ENCODE measurements at regions not wholly inside any gene's neighbourhood (a gene's known extent, or its start where the extent isn't known, plus 50 kb on each side); places are given as distances from the start of the nearest gene placed in this dataset.
"Not testable (repeated sequence)": the region's sequence is repeated elsewhere in the genome, so short reads cannot be mapped to it uniquely, and the experiment has no call there.

DNA sequence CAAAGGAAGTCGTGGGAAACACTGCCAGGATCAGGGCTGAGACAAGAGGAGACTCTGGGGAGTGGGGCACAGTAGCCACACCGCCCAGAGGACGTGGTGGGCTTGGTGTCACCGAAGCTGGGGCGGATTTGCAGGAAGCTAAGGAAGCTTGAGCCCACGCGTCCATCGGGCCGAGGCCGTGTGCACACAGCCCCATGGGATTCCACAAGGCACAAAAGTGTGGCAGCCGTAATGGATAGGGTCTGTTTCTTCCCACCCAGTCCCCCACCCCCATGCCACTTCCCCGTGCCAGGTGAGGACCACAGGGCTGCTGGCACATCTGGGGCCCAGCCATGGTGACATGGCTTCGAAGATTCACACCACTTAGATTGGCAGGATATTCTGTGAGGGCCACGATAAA, 153.2 kb upstream of the SPACA7 start:
- DNase-seq (ENCODE audit: low spot score), result peak; percentile 46

DNA sequence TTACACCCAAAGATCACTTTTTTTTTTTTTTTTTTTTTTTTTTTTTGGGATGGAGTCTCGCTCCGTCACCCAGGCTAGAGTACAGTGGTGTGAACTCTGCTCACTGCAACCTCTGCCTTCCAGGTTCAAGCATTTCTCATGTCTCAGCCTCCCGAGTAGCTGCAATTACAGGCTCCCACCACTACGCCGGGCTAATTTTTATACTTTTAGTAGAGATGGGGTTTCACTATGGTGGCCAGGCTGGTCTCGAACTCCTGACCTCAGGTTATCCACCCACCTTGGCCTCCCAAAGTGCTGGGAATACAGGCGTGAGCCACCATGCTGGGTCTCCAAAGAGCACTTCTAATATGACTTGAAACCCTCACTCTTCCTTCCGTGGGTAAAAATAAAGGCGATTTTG, 152.2 kb upstream of the SPACA7 start:
- not testable (repeated sequence) for DNase-seq (ENCODE audit: low spot score)

DNA sequence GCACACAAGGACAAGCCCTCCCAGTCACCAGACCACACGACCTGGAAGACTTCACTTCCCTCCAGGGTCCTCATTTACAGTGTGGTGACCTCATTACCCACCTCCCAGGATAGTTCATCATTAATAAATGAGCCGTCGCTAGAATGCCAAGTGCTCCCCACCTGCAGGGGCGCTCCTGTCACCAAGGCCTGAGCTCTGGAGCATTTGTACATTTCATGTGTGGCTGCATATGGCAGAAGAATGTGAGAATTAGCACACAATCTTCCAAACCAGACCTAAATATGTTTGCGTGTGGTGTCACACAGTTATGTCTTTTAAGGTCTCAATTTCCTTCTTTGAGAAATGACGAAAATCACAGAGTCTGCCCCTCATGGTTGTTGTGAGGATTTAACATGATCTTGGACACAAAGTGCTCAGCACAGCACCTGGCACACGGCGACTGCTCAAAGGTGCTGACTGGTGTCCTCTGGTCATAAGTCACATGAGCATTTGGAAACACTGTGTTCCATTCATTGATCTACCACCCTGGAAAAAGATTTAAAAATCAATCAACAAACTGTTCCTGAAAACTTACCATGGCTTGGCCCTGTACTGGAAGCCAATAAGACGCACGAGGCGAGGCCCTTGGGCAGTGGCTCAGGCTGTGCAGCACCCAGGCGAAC, 150.6 kb upstream of the SPACA7 start:
- DNase-seq (ENCODE audit: low spot score), result no peak

DNA sequence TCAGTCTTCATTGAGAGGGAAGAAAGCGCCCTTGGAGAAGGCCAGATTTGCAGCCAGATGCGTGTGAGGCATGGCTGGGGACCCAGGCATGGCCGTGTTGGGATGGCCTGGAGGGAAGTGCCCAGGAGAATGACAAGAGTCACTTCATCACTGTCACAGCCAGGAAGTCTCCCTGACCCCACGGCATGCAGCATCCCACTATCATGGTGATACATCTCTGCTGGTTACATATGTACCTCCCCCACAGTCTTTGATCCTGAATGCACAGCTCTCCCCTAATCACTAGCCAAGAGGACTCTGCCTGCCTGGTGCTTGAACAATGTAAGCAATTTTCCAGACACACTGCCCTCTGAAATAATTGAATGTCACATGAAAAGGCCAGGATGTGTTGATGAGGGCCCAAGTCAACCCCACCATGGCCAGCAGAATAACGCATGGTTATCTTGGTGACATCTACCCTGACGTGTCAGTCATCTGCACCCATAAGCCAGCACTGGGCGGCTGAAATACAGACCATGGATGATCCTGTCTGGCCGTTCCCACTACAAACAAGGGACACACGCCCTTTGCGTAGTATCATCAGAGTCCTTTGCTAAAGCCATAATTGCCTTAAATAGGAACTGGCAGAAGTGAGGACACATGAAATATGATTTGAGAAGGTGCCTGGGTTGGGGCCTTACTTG, 149.7 kb upstream of the SPACA7 start:
- DNase-seq (ENCODE audit: low spot score), result peak; percentile 40

DNA sequence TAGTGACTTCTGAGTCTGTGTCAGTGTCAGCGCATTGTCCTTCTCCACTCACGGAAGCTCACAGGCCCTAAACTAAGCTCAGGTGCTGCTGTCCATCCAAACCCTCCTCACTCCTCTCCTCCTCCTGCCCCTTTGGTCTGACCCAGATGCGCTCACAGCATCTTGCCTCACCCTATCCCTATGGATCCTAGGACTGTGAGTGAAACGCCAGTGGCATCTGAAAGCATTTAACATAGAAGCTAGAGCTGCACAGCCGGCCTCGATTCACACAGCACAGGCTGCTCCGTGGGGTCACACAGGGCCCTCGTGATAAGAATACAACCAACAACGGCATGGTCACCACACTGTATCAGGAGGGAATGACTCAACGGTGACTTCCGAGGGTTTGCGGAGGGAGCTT, 149.1 kb upstream of the SPACA7 start:
- peak; percentile 20 for DNase-seq (ENCODE audit: low spot score)

DNA sequence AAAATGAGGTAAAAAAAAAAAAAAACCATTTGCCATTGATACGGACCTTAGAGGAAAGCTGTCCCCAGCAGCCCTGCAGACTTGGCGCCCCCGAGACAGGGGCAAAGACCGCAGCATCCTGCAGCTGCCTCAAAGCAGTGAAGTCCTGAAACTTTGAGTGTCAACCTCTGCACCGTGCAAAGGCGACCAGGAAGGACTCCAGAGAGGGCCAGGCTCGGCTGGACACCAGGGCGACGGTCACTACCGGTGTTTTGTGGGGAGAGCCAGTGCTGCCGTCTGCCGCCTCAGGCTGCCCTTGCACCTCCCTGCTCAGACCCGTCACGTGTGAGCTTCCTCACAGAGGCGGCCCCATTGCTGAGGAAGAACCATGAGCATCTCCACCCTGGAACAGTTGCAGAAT, 146.7 kb upstream of the SPACA7 start:
- peak; percentile 9 for DNase-seq (ENCODE audit: low spot score)

DNA sequence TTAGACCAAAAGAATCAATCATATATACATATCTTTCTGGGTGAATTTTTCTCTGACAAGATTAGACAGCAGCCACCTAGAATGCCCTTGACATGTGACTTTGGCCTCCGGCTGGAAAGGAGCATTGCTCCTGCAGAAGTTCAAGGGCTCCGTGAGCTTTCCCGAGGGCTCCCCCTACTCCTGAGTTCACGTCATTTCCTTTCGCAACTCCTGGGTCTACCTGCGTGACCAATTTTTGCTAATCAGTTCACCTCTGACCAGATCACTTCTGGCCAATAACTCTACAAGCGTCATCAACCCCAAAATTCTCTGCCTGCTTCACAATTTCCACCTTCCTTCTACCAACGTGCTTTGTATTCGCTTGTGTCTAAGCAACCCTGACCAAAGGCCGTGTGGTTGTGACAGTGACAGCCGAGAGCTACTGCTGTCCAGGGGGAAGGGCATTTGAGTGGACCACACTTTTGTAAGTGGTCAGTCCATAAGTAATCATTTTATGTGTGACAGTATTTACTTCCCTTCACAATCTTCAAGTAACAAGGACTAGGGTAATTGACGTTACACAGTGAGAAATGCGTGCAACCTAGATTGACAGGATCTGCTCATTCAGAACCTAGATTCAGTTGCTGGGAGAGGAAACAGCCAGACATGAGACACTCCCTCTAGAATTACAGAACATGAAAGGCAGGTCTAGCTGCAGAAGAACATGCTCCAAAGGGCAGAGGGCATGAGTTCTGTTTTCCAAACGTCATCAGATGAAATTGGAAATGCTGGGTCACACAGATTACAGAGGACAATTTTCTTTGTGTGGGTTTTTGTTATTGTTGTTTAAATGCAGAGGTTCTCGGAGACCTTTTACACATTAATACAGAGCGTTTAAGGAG, 145.9 kb upstream of the SPACA7 start:
- peak; percentile 17 for DNase-seq (ENCODE audit: low spot score)

DNA sequence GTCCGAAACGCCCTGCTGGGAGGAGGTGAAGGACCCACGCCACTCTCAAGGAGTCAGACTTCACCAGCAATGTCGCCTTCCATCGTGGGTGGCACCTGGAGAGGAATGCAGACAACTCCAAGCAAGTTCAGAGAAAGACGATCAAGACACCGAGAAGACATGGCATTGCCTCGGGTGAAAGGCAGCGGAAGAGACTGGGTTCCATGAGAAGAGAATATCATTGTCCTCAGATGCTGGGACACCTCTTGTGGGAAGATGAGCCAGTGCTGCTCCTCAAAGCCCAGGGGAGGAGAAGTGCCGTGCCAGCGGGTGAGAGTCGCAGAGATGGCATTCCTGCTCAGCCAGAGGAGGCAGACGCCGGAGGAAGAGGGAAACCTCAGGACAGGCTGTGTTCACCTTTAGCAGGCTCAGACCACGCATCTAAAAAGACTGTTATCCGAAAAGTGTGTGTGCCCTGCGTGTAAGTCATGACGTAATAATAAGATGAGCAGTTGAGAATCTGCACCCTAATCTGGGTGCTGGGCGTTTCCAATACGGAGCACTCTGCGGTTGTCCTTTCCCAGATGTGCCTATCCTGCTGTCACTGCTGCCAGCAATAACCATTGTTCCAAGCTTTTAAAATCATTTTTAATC, 144.6 kb upstream of the SPACA7 start:
- DNase-seq (ENCODE audit: low spot score), result peak; percentile 46

DNA sequence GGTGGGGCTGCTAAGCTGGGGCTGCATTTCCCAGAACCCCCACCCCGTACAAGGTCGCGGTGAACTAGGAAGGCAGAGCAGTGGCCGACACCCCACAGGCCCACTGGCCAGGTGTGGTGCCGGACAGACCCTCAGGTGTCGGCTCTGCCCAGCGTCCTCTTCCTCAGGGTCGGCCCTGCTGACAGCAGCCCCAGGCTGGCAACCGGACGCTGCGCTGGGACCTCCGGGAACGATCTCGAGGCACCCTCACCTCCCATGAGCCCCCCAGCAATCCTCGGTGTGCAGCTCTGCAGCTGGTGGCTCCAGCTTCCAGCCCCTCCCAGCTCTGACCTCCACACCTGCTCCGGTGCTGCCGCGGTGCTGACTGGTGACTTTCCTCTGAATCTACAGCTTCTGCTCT, 142.9 kb upstream of the SPACA7 start:
- DNase-seq (ENCODE audit: low spot score), result peak; percentile 22

DNA sequence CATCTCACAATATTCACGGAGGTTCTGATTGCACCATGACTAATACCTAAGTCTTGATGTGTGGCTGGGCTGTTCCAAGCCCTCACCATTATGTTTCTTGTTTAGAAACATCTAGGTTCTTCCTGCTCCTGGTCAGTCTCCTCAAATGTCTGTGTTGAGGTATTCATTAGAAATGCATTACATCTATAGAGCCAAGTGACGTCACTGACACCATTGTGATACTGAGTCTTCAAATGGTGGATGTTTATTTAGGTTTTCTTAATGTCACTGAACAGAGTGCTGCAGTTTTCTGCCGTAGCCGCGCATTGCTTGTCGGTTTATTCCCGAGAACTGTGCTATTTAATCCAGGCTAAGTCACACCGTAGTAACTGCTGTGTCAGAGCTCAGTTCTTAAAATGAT, 142.4 kb upstream of the SPACA7 start:
- DNase-seq (ENCODE audit: low spot score), result no peak

DNA sequence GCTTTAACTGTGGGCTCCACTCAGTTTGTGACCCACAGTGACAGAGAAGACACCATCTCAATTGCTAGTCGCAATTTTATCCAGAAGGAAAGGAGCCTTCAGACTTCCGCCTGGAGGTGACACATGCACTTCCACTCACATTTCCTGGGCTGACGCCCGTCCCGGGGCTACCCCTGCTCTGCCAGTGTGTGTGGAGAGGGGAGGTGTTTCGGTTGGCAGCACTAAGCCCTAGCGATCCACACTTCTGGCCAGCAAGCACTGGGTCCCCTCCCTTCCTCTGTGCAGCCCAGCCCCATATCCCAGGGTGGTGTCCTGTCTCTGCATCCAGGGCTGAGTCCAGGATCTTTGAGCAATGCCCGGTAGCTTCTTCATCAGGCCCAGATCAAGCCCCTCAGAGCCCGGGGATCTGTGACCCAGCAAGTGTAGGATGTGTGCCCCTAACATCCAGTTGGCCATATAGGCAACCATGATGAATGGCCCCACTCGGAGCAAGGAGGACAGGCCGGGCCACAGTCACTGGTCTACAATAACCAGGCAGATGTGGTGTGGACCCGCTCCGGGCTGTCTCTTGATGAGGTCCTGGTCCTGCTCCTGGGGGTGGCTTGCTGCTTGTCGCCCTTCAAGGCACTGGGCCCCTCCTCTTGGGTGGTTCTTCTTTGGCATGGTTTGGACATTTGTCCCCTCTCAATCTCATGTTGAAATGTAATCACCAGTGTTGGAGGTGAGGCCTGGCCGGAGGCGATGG, 141.9 kb upstream of the SPACA7 start:
- DNase-seq (ENCODE audit: low spot score), result peak; percentile 55

DNA sequence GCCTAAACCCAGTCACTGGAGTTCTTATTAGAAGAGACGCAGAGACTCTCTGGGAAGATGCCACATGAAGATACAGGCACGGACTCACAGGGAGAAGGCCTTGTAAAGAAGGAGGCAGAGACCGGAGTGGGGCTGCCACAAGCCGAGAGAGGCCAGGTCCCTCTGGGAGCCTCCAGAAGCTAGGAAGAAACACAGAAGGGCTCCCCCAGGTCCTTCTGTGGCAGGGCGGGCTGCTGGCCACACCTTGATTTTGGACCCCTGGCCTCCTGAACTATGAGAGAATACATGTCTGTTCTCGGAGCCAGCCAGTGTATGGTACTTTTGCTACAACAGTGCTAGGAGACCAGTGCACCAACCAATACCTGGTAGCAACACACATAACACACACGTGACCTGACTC, 140.1 kb upstream of the SPACA7 start:
- DNase-seq (ENCODE audit: low spot score), result peak; percentile 55

DNA sequence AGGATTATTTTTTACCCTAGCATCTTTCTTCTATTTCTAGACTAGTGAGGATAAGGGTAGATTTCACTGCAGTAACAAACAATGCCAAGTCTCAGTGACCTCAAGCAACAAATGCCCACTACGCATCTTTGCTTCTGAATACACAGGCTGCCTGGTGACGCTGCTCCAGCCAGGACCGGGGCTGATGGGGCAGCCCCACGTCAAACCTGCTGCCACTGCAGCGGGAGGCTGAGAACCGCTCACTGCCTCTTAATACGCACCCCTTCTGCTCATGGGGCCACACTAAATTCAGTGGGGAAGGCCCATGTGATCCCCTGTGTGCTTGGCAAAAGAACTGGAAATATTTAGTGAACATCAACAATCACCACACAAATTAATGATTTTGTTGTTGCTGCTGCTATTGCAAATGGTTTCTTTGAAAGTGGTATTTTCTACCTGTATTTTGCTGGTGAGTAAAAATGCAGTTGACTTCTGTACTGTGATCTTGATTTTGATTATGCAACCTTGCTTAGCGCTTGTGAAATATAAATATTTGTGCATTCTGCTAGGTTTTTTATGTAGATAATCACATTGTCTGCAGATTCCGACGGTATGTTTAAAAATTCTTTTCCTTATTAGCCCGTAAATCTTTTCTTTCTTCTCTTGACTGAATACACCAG, 139.5 kb upstream of the SPACA7 start:
- peak; percentile 28 for DNase-seq (ENCODE audit: low spot score)

DNA sequence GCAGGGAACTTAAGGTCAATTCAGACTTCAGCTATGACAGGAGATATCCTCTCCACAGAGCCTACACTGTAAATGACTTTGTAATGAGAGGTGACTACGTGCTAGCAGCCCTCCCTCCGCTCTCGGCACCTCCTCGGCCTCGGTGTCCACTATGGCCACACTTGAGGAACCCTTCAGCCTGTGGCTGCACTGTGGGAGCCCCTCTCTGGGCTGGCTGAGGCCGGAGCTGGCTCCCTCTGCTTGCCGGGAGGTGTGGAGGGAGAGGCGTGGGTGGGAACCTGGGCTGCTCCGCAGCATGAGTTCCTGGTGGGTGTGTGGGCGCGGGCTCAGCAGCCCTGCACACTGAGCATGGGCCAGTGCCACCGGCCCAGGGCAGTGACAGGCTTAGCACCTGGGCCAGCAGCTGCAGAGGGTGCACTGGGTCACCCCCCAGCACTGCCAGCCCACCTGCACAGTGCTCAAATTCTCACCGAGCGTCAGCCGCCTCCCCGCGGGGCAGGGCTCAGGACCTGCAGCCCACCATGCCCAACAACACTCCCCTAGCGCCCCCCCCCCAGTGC, 137.6 kb upstream of the SPACA7 start:
- peak; percentile 48 for DNase-seq (ENCODE audit: low spot score)

DNA sequence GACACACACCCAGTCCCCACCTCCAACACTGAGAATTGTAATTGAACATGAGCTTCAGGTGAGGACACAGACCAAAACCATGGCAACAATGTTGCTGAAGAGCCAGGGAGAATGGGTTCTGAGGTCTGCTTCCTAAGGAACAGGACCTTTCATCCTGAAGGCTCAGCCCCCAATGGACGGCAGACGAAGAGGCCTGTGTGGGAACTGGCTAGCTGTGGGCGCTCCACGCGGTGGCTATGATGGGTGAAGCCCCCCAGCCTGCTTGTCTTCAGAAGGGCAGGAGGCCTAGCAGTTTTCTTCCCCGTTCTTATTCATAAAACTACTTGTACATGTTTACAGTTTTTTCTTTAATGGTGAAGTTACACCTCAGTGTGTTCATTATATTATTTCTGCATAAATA, 136.1 kb upstream of the SPACA7 start:
- peak; percentile 25 for DNase-seq (ENCODE audit: low spot score)

DNA sequence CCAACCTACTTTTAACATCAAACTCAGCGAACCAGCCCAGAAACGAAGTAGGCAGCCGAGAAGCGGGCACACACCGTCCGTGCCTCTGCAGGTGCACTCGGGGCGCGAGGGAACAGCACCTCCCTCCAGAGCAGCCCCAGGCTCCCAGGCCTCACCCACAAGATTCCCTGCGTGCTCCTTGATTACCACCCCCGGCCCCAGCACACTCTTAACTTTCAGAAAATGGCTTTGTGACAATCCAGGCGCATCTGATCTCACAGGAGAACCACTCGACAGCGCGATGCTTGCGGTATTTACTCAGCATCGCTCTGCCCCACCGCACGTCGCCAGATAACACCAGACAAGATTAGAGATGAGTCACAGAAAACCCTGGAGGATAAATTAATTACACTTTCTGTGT, 134.9 kb upstream of the SPACA7 start:
- peak; percentile 28 for DNase-seq (ENCODE audit: low spot score)

DNA sequence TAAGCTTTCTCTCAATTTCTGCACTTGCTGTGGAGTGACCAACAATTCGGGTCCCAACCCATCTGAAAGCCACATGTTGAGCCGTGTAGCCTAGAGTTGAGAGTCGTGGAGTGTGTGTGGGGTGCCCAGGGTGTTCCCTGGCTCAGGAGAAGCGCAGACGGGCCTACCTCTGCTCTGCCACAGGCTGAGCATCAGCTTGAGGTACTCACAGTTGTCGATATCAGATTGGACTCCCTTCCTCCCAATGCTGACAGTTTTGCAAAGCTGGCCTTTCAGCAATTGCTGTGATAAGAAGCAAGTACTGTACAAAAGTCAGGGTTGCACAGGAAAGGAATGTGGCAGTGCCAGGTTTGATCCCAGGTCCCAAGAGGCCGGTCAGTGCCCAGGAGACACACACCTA, 133.4 kb upstream of the SPACA7 start:
- peak; percentile 28 for DNase-seq (ENCODE audit: low spot score)

DNA sequence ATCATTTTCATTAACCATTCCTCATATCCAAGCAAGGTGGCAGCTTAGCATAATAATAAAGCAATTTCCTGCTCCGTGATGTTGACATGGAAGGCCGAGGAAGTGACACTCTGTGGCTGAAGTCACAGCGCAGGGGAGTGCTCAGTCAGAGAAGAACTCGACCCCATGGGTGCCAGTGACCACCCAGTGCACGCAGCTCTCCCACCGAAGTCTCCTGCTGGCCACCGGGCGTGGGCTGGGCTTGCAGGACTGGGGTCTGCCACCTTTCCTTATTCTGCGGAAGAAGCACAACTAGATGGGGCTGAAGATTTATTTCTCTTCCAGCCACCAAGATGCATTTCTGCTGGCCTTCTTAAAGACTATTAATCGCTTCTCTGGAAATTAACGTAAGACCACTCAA, 132.1 kb upstream of the SPACA7 start:
- peak; percentile 33 for DNase-seq (ENCODE audit: low spot score)

DNA sequence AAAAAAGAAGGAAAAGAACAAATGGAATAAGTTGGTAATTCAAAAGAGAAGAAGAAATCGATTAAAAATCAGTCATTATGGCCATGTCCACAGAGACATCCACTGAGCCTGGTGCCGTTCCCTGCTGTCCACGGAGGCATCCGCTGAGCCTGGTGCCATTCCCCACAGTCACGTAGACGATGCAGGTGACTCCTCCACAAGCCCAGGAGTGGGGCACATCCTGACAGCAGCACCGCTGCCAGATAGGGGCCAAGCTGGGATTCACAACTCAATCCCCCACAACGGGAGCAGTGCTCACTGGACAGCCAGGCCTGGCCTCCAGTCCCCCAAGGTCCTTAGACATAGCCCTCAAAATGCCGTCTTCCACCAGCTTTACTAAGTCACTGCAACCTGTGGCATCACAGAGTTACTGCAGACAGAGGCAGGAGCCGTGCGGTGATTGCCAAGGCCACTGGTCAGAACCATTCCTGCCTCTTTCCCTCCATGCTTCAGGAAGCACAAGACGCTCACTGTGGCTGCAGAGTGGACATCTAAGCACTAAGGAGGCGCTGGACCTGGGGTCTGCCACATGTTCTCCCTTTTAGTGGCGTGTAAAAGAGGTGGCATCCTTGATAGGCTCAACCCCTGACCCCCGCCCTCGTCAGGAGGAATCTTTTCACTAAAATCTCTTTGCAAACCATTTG, 131.5 kb upstream of the SPACA7 start:
- no peak for DNase-seq (ENCODE audit: low spot score)

DNA sequence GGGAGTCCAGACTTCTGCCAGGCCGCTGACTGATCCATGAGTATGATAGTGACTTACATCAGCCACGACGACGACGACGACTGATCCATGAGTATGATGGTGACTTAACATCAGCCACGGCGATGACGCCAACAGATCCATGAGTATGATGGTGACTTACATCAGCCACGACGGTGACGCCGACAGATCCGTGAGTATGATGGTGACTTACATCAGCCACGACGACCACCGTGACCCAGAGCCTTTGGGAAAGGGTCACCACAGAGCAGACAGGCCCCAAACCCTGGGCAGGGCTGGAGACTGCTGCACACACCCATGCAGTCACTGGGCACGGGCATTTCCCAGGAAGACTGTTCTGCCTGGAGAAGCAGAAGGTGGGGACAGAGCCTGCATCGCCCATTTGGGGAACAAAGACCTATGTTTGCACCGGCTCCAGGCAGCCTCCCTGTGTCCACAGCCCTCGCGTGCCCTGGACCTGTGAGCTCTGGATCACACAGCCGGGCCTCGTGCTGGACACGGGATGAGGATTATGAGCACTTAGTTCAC, 130.9 kb upstream of the SPACA7 start:
- peak; percentile 25 for DNase-seq (ENCODE audit: low spot score)
